GM19025 (cell line): ENCODE measurements at regions not wholly inside any gene's neighbourhood (a gene's known extent, or its start where the extent isn't known, plus 50 kb on each side); places are given as distances from the start of the nearest gene placed in this dataset.
"Not testable (repeated sequence)": the region's sequence is repeated elsewhere in the genome, so short reads cannot be mapped to it uniquely, and the experiment has no call there.

Source experiments
- ATAC-seq: cut with Tn5 transposase; IDR thresholded peaks from one replicate; pipeline ENCODE4 v1.9.1; 2021; ENCODE audit warnings: mild to moderate bottlenecking, low read depth, moderate library complexity; ENCODE audit not compliant: unreplicated experiment

DNA sequence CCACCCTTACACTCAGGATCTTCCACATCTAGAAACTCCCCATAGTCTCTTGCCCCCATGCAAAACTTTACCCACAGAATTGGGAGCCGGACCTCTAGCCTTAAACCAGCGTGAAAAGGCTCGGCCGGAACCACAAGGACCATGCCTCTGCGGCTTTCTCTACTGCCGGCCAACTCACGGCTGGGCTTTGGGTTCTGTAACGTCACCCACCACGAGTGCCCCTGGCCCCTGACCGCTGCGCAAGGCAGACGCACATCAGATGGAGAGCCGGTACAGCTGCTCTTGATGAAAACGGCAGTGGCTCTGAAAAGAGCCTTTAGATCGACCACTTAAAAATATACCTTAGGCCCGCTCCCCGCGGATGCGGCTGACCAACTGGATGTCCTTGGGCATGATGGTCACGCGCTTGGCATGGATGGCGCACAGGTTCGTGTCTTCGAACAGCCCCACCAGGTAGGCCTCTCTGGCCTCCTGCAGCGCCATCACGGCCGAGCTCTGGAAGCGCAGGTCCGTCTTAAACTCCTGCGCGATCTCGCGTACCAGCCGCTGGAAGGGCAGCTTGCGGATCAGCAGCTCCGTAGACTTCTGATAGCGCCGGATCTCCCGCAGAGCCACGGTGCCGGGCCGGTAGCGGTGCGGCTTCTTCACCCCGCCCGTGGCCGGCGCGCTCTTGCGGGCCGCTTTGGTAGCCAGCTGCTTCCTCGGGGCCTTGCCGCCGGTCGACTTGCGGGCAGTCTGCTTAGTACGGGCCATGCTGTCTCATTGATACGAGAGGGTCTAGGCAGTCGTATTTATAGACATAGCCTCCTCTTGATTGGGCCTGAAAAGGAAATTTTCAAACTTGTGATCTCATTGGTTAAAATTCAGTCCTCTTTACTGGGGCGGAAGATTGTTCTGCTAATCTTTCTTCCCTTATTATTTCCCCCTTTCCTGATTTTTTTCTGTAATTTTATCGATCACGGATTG is 66.3 kb downstream of the FAM72C start:
- not testable (repeated sequence) for ATAC-seq

DNA sequence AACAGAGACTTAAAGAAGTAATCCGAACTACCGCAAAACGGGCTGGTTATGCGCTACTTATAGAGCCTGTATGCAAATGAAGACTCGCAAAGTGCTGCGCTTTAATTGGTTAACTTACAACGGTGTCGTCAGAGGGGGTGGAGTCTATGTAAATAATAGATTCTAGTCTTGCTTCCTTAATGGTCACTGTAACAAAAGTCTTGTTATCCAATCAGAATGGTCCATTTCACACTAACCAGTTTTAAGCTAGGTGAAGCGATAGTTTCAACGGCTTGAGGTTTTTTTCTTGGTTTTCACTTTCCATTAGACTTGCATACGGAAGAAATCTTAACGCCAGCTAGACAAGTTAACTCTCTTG is 67.2 kb downstream of the FAM72C start:
- not testable (repeated sequence) for ATAC-seq

DNA sequence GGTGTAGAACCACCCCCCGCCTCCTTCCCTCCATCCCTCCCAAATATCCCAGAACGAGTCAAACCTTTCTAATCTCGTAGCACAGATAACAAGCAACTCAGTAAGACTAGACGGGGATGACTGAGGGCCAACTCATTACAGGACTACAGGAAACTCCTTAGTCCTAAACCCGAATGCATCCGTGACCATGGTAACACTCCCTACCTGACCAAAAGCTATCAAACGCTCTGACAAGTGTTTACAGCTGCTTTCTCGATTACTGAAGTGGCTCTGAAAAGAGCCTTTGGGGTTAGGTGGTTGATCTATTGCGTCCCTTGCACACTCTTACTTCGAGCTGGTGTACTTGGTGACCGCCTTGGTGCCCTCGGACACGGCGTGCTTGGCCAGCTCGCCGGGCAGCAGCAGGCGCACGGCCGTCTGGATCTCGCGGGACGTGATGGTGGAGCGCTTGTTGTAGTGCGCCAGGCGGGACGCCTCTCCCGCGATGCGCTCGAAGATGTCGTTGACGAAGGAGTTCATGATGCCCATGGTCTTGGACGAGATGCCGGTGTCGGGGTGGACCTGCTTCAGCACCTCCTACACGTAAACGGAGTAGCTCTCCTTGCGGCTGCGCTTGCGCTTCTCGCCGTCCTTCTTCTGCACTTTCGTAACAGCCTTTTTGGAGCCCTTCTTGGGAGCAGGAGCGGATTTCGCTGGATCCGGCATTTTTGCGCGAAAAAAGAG is 67.7 kb downstream of the FAM72C start:
- not testable (repeated sequence) for ATAC-seq

DNA sequence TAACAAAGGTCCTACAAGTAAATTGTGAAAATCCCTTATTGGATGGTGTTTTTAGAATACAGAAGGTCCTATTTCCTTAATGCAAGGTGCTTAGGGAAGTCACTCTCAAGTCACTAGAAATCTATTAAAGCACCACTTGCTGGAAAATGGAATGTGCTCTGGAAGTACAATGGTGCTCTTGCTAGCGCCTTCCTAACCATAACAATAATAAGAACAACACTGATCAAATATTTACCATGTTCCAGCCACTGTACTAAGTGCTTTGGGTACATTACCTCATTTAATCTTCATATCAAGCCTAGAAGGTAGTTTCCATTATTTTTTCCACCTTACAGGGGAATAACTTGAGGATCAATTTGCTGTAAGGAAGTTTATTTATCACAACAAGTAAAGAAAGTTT is 75.4 kb downstream of the FAM72C start:
- not testable (repeated sequence) for ATAC-seq

DNA sequence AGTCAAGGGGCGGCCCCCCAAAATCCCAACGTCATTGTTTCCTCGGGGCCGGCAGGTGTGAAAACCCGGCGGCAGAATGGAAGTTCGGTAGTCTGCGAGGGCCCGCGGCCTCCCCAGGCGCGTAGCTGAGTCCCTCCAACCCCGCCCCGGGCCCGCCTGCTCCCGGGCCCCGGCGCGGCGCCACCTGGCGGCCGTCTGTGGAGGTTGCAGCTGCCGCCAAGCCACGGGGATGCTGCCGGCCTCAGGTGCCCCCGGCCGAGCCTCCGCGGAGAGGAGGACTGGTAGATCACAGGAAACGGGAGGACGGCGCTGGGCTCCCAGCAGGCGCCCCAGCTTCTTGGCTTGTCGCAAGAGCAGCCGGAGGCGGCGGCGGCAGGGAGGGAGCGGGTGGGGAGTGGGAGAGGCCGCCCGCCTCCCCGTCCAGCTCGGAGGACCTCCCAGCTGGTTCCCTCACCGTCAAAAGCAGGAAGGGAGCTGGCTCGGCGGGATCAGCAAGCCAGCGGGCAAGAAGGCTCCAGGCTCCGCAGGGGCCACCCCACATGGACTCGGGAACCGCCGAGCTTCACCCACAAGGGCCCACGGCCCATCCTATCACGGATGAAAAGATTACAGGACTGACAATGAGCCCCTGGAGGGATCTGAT is 86.7 kb downstream of the FAM72C start:
- peak; percentile 95 for ATAC-seq

DNA sequence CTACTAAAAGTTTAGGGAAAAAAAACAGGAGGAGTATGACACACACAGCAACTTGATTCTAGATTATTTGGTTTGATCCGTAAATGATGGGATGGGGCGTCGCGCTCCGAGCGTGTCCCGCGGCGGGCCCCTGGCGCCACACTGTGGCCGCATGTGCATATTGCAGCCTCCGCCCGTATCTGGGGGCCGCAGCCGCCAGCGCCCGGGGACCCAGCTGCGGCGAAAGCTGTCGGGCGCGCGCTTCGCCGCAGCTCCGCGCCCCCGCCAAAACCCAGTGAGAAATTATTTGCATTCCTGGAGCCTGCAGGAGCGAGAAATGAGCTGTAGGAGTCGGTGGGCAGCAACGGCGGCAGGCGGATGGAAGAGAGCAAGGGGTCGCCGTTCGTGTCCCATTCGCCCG is 87.3 kb downstream of the FAM72C start:
- ATAC-seq, result peak; percentile 69

DNA sequence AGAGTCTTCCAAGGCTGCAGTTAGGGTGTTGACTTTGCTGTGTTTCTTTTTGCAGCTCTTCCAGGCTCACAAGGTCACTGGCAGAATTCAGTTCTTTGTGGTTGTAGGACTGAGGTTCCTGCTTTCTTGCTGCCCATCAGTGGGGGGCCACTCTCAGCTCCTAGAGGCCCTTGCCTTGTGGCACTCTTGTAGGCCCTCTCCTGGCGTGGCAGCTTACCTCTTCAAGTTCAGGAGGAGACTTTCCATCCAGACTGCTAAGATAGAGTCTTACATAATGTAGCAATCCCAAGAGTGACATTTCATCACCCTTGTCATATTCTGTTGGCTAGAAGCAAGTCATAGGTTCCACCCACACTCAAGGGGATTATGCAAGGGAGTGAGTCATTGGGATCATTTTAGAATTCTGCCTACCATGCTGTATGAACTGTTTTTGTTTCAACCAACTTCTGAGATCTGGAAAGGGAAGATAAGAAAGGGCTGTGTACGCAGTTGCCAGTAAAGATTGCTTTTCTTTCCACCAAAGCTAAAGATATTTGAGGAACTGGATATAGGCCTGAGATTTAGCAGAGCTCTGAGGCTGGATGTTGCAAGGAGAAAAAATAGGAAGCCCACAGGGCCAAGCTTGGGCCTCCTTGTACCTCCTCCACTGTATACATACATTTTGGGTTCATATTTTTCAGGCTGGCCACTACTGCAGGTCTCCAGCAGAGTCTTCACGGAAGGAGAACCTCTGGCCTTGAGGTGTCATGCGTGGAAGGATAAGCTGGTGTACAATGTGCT is 91.8 kb downstream of the FAM72C start:
- ATAC-seq, result not testable (repeated sequence)

DNA sequence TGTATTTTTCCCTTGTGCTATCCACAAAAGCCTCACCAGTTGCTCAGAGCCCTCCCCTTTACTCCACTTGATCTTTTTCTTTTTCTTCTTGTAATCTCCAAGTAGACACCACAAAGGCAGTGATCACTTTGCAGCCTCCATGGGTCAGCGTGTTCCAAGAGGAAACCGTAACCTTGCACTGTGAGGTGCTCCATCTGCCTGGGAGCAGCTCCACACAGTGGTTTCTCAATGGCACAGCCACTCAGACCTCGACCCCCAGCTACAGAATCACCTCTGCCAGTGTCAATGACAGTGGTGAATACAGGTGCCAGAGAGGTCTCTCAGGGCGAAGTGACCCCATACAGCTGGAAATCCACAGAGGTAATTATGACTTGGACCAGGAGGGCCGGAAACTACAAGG is 95.8 kb downstream of the FAM72C start:
- not testable (repeated sequence) for ATAC-seq

DNA sequence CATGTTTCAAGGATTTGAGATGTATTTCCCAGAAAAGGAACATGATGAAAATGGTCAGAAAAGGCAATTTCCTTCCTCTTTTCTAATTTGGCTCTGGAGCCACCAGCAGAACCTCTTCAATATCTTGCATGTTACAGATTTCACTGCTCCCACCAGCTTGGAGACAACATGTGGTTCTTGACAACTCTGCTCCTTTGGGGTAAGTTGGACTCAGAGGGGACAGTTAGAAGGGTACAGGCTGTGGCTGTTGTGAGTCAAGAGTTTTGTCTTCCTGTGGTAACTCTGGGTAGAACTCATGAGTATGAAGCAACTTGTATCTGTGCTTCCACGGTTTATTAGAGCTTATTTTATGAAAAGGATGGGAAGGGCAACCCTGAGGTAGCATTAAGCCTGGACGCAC is 97.2 kb downstream of the FAM72C start:
- ATAC-seq, result not testable (repeated sequence)

DNA sequence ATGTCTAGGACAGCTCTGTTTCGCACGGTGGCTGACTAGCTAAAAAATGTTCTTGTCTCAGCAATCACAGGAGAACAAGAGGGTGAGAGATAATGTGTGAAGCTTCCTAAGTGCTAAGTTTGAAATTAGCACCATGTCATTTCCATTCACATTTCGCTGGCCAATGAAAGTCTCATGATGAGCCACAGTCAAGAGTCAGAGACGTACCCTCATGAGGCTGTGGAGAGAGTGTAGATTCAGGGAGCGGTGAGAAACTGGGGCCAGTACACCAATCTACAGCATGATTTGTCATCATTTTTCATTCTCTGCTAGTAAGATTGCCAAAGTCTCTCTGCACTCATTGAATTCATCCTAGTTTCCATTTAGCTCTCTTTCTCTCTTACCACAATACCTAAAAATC is 98.1 kb downstream of the FAM72C start:
- not testable (repeated sequence) for ATAC-seq

DNA sequence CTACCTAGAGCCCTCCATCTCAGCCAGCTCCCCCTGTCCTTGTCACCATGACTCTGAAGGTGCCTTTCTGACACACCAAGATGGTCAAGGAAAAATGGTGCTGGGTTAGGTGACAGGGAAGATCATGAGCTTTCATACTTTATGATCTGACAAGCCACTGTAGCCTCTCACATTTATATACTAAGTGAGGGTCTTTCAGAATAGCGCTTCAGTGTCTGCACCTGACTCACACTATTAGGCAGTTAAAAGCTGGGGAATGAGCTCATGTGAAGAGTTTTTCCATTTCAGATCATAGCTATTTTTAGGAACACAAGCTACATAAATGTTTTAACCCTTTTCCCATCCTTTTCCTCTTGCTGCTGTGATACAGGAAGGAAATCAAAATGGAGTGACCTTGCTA is 101.4 kb downstream of the FAM72C start:
- ATAC-seq, result not testable (repeated sequence)

DNA sequence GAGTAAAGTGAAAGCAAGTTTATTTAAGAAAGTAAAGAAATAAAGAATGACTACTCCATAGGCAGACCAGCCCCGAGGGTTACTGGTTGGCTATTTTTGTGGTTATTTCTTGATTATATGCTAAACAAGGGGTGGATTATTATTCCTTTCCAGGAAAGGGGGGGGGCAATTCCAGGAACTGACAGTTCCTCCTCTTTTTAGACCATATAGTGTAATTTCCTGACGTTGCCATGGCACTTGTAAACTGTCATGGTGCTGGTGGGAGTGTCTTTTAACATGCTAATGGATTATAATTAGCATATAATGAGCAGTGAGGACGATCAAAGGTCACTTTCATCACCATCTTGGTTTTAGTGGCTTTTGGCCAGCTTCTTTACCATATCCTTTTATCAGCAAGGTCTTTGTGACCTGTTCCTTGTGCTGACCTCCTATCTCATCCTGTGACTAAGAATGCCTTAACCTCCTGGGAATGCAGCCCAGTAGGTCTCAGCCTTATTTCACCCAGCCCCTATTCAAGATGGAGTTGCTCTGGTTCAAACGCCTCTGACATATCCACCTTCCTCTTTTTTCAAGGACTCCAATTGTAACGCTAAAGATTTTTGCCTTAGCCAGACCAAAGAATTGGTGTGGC is 104.1 kb downstream of the FAM72C start:
- not testable (repeated sequence) for ATAC-seq

DNA sequence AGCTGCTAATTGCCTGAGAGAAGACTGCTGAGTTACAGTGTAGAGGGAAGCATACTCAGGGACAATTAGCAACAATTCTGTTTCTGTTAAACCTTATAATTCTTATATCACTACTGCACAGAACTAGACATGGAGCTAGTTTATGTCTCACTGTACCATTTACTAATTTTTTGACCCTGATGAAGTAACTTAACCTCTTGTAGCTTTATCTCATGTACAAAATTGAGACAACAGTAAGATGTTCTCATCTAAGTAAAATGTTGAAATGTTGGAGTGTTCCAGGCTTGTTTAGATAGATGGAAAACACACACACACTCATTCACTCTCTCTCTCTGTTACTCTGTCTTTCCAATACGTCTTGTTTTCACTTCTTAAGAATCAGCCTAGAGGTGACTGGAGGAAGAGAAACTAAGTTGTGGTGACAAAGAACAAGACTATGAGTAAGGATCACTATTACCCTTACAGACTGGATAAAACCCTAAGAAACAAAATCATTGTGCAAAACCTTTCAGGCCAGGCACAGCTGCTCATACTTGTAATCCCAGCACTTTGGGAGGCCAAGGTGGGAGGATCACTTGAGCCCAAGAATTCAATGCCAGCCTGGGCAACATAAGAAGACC is 107.8 kb downstream of the FAM72C start:
- ATAC-seq, result peak; percentile 53

DNA sequence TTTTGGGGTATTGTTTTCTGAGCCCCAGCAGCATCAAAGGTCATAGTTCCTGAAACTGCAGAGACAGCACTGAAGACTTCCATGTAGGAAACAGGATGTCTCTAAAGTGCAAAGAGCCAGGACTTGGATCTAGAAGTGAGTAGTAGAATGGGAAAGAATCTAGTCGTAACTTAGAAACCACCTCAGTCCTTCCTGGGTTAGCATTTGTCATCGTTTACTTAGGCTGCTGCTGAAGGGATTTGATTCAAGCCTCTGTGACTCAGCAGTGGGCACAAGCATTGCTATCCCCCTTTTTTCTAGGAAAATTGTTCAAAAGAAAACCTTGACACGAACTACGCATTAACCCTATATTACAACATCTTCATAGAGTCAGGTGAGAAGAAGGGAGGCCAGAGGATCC is 109.1 kb downstream of the FAM72C start:
- not testable (repeated sequence) for ATAC-seq

DNA sequence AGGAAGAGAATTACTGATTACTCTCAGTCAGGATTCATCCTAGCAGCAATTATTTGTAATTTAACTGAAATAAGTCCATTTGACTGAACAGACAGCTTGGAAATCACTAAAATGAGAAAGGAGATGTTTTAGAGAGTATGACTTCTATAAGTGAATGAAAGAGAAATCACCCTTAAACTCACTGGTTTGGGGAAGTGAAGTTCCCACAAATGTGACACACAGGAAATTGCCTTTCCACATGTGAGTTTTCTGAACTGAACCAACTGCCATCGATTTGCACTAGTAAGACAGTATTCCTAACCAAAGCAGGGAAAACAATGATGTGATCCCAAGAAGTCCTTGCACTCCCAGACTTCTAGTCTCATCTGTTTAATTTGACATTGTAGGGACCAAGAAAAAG is 110.5 kb downstream of the FAM72C start:
- ATAC-seq, result not testable (repeated sequence)

DNA sequence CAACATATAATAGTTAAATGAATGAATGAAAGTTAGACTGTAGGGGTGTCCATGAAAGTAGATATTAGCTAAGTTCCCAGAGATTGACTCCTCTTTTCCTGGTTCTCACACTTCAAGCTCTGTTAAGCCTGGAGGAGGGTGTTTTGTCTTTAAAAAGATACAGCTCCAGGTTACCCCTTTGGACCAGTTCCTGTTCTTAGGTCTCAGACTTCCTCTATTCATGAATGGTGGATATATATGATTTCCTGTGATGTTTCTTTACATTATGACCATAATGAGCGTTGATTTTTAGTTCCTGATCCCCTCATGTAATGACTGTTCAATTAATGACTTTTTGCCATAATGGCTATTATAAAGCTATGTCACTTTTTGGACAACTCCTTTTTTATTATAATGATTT is 115.9 kb downstream of the FAM72C start:
- not testable (repeated sequence) for ATAC-seq

DNA sequence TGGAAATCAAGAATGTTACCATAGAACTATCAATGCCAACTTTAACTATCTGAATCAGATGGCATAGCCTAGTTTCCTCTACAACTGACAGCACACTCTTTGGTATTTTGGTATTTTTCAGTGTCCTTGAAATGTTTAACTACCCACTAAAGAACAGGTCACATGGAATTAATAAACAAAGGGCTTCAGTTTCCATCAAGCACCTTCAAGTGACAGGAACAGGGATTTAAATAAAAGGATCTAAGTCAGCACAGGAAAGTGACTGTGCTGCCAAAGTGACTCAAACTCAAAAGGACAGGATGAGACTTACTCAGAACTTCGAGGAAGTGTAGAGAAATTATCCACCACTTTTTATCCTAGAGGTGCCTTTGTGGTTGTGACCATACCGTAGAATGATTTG is 117.7 kb downstream of the FAM72C start:
- ATAC-seq, result not testable (repeated sequence)

DNA sequence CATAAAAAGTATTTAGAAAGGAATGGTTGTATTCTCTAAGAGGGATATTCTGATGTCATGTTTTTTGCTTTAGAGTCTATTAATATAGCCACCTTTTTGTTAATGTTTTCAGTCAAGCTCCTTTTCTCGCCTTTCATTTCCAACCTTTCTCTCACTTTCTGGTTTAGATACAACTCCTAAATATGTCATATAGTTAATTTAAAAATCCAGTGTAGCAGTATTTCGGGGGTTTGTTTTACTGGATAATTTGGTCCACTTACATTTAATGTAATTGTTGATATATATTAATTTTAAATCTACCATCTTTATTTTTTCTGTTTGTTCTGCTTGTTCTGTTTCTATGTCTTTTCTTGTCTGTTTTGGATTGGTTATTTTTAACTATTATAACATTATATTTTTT is 121.1 kb downstream of the FAM72C start:
- not testable (repeated sequence) for ATAC-seq

DNA sequence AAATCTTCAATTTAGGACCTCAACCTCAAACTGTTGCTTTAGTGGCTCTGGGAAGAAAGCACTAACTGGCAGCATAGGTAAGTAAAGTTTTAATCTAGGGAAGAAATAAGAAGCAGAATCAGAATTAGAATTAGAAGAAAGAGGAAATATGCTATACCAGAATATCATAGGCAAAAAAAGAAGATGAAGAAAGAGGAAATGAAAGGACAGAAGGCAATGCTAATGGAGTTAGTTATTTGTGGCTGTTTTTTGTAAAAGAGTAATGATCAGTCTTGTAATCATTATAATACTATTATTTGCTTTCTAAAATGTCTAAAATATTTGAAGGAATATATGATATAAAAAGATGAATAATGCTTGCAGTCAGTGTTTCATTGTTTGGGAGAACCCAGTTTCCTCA is 122.9 kb downstream of the FAM72C start:
- ATAC-seq, result not testable (repeated sequence)
